CD4-positive, CD25-positive, alpha-beta regulatory T cell (primary cell): ENCODE measurements at regions not wholly inside any gene's neighbourhood (a gene's known extent, or its start where the extent isn't known, plus 50 kb on each side); places are given as distances from the start of the nearest gene placed in this dataset.

Experiments
- ATAC-seq, 2 donors: fragments of 150-1000 bp; cut with Tn5 transposase; one replicate each; pipeline ENCODE4 v1.10.0; 2021; ENCODE audit warnings: low read depth in 2 of 2, moderate number of reproducible peaks in 2 of 2, moderate library complexity in 1 of 2
- DNase-seq, 3 donors: peaks; one replicate each; pipeline versions ENCODE4 v3.0.0 to v3.0.0-alpha.2; 2012 to 2022; ENCODE audit warnings: mixed read lengths in 1 of 3
- H3K27ac ChIP-seq: one replicate; pipeline ENCODE4 v1.7.0; 2013; ENCODE audit warnings: mild to moderate bottlenecking, low read length; ENCODE audit not compliant: insufficient read depth, poor library complexity, severe bottlenecking
- H3K27me3 ChIP-seq: one replicate; pipeline ENCODE4 v1.7.0; 2013; ENCODE audit warnings: low read length; ENCODE audit not compliant: control insufficient read depth, insufficient read depth
- H3K36me3 ChIP-seq: one replicate; pipeline ENCODE4 v1.7.0; 2013; ENCODE audit warnings: mild to moderate bottlenecking, low read length, moderate library complexity; ENCODE audit not compliant: control insufficient read depth, insufficient read depth
- H3K4me1 ChIP-seq: 2 replicates; pipeline ENCODE4 v1.7.0; 2013; ENCODE audit warnings: mild to moderate bottlenecking, low read length; ENCODE audit not compliant: insufficient read depth, control insufficient read depth, poor library complexity, severe bottlenecking
- H3K4me3 ChIP-seq: one replicate; pipeline ENCODE4 v1.7.0; 2013; ENCODE audit warnings: low read depth, mild to moderate bottlenecking, low read length, moderate library complexity
- H3K9me3 ChIP-seq, 2 experiments: 1 replicate in 1 of 2; 2 replicates in 1 of 2; pipeline ENCODE4 v1.7.0; 2013; ENCODE audit warnings: low read length in 2 of 2, mild to moderate bottlenecking in 1 of 2, moderate library complexity in 1 of 2; ENCODE audit not compliant: control insufficient read depth in 2 of 2
- H3K27ac Mint-ChIP-seq, 3 donors: one replicate each; pipeline ENCODE4 v1.8.0; 2020 to 2022; ENCODE audit warnings: mild to moderate bottlenecking in 3 of 3, mixed read lengths in 3 of 3, moderate library complexity in 2 of 3
- H3K27me3 Mint-ChIP-seq: one replicate; pipeline ENCODE4 v1.8.0; 2022; ENCODE audit warnings: mild to moderate bottlenecking, mixed read lengths
- H3K36me3 Mint-ChIP-seq: one replicate; pipeline ENCODE4 v1.8.0; 2020; ENCODE audit warnings: mixed read lengths
- H3K4me1 Mint-ChIP-seq, 4 donors: one replicate each; pipeline ENCODE4 v1.8.0; 2020 to 2022; ENCODE audit warnings: mixed read lengths in 4 of 4, mild to moderate bottlenecking in 1 of 4
- H3K4me3 Mint-ChIP-seq, 4 donors: one replicate each; pipeline ENCODE4 v1.8.0; 2020 to 2022; ENCODE audit warnings: mild to moderate bottlenecking in 4 of 4, mixed read lengths in 4 of 4, moderate library complexity in 3 of 4
- H3K9me3 Mint-ChIP-seq, 7 donors: one replicate each; pipeline ENCODE4 v1.8.0; 2020 to 2022; ENCODE audit warnings: mixed read lengths in 7 of 7, mild to moderate bottlenecking in 3 of 7, moderate library complexity in 2 of 7

- no peak overlapping the region for H3K27ac ChIP-seq
- peak overlapping the region; percentile 64 for H3K4me3 ChIP-seq
- DNase-seq, result no peak
- Mint-ChIP-seq H3K4me3 (peak overlapping the region; percentile 82 to 91 (median 86)), H3K4me1 (peaks cover 0 to 15% (median 6%) of the 10 kb centered on the region in 4 donors), H3K27ac (peak overlapping the region in 1 of 3 donors; percentile 78), H3K36me3 (no peaks in the 10 kb centered on the region), H3K27me3 (peaks cover 46% of the 10 kb centered on the region), H3K9me3 (no peaks in the 10 kb centered on the region)
- peaks cover 20% of the 10 kb centered on the region for H3K27me3 ChIP-seq
- no peaks in the 10 kb centered on the region for H3K36me3 ChIP-seq
- H3K9me3 ChIP-seq, result no peaks in the 10 kb centered on the region
- peak; percentile 29 to 34 for ATAC-seq
- H3K4me1 ChIP-seq, result peaks cover 14% of the 10 kb centered on the region
These were observed 65.8 kb upstream of the PRKACB start for GRCh38 chr1:84078108-84078841.

GRCh38 chr1:84077476-84078107 lies 66.5 kb upstream of the PRKACB start:
- peak overlapping the region; percentile 22 to 90 (median 88) for H3K4me3 Mint-ChIP-seq
- H3K4me3 ChIP-seq, result peak overlapping the region; percentile 22
- peak; percentile 52 to 82 (median 62) for DNase-seq
- peak overlapping the region; percentile 5 for H3K27ac ChIP-seq
- peaks cover 14% of the 10 kb centered on the region for H3K4me1 ChIP-seq
- H3K9me3 Mint-ChIP-seq, result no peaks in the 10 kb centered on the region
- H3K27me3 ChIP-seq, result peaks cover 15% of the 10 kb centered on the region
- H3K27ac Mint-ChIP-seq, result peak overlapping the region in 2 of 3 donors; percentile 75 to 84
- peak; percentile 83 to 84 for ATAC-seq
- H3K4me1 Mint-ChIP-seq, result peaks cover 0 to 15% (median 6%) of the 10 kb centered on the region in 4 donors
- peaks cover 46% of the 10 kb centered on the region for H3K27me3 Mint-ChIP-seq
- H3K36me3 ChIP-seq, result no peaks in the 10 kb centered on the region
- H3K36me3 Mint-ChIP-seq, result no peaks in the 10 kb centered on the region
- H3K9me3 ChIP-seq, result no peaks in the 10 kb centered on the region

- DNase-seq (no peak), ATAC-seq (no peak)
- Histone ChIP-seq H3K36me3 (no peaks in the 10 kb centered on the region), H3K4me1 (peaks cover 8% of the 10 kb centered on the region), H3K9me3 (peaks cover 0 to 6% of the 10 kb centered on the region in 2 experiments), H3K27me3 (peaks cover 6% of the 10 kb centered on the region), H3K4me3 (no peak overlapping the region), H3K27ac (no peak overlapping the region)
- Mint-ChIP-seq H3K4me3 (no peak overlapping the region), H3K27ac (no peak overlapping the region), H3K27me3 (peaks cover 38% of the 10 kb centered on the region), H3K9me3 (peaks cover 2 to 10% (median 3%) of the 10 kb centered on the region in 7 donors), H3K4me1 (peaks cover 0 to 7% (median 4%) of the 10 kb centered on the region in 4 donors), H3K36me3 (peaks cover 3% of the 10 kb centered on the region)
These were observed 70.8 kb upstream of the PRKACB start for GRCh38 chr1:84073266-84073665.

- Histone ChIP-seq H3K27ac (no peak overlapping the region), H3K4me1 (no peaks in the 10 kb centered on the region), H3K27me3 (no peaks in the 10 kb centered on the region), H3K9me3 (peaks cover 0 to 6% of the 10 kb centered on the region in 2 experiments), H3K4me3 (no peak overlapping the region), H3K36me3 (no peaks in the 10 kb centered on the region)
- Mint-ChIP-seq H3K27me3 (peaks cover 28% of the 10 kb centered on the region), H3K4me1 (no peaks in the 10 kb centered on the region), H3K27ac (no peak overlapping the region), H3K9me3 (peaks cover 2 to 10% (median 4%) of the 10 kb centered on the region in 7 donors), H3K4me3 (no peak overlapping the region), H3K36me3 (peaks cover 3% of the 10 kb centered on the region)
- DNase-seq (no peak), ATAC-seq (no peak)
These were observed 70.4 kb upstream of the TTLL7 start for GRCh38 chr1:84069236-84069845.

- peaks cover 0 to 3% (median 0%) of the 10 kb centered on the region in 7 donors for H3K9me3 Mint-ChIP-seq
These were observed 63.6 kb upstream of the TTLL7 start for GRCh38 chr1:84062496-84062895.

GRCh38 chr1:84061336-84061735 lies 62.4 kb upstream of the TTLL7 start:
- no peak overlapping the region for H3K27ac ChIP-seq
- H3K4me3 ChIP-seq, result no peak overlapping the region
- H3K9me3 ChIP-seq, result no peaks in the 10 kb centered on the region
- peaks cover 10% of the 10 kb centered on the region for H3K27me3 Mint-ChIP-seq
- H3K36me3 Mint-ChIP-seq, result no peaks in the 10 kb centered on the region
- H3K27me3 ChIP-seq, result peaks cover 4% of the 10 kb centered on the region
- ATAC-seq (no peak), DNase-seq (no peak)
- peaks cover 0 to 3% (median 0%) of the 10 kb centered on the region in 7 donors for H3K9me3 Mint-ChIP-seq
- no peaks in the 10 kb centered on the region for H3K36me3 ChIP-seq
- H3K4me1 ChIP-seq, result no peaks in the 10 kb centered on the region
- H3K4me1 Mint-ChIP-seq, result no peaks in the 10 kb centered on the region
- H3K4me3 Mint-ChIP-seq, result no peak overlapping the region
- no peak overlapping the region for H3K27ac Mint-ChIP-seq

More at GRCh38 chr1:84062496-84062895, 63.6 kb upstream of the TTLL7 start:
- H3K27me3 ChIP-seq, result peaks cover 4% of the 10 kb centered on the region
- no peaks in the 10 kb centered on the region for H3K9me3 ChIP-seq
- Mint-ChIP-seq H3K4me3 (no peak overlapping the region), H3K4me1 (no peaks in the 10 kb centered on the region), H3K27ac (no peak overlapping the region), H3K27me3 (peaks cover 10% of the 10 kb centered on the region), H3K36me3 (no peaks in the 10 kb centered on the region)
- H3K4me3 ChIP-seq, result no peak overlapping the region
- H3K36me3 ChIP-seq, result no peaks in the 10 kb centered on the region
- no peaks in the 10 kb centered on the region for H3K4me1 ChIP-seq
- no peak overlapping the region for H3K27ac ChIP-seq
- DNase-seq, result no peak
- no peak for ATAC-seq

GRCh38 chr1:84060781-84061180 lies 61.8 kb upstream of the TTLL7 start:
- no peak overlapping the region for H3K27ac Mint-ChIP-seq
- ATAC-seq (no peak), DNase-seq (no peak)
- H3K4me3 Mint-ChIP-seq, result no peak overlapping the region
- Histone ChIP-seq H3K27ac (no peak overlapping the region), H3K36me3 (no peaks in the 10 kb centered on the region), H3K4me3 (no peak overlapping the region), H3K9me3 (no peaks in the 10 kb centered on the region), H3K4me1 (no peaks in the 10 kb centered on the region), H3K27me3 (peaks cover 4% of the 10 kb centered on the region)
- peaks cover 0 to 3% (median 0%) of the 10 kb centered on the region in 7 donors for H3K9me3 Mint-ChIP-seq
- H3K27me3 Mint-ChIP-seq, result peaks cover 10% of the 10 kb centered on the region
- no peaks in the 10 kb centered on the region for H3K36me3 Mint-ChIP-seq
- no peaks in the 10 kb centered on the region for H3K4me1 Mint-ChIP-seq
